Lower leg skin (tissue), 3 donors: ENCODE measurements at regions not wholly inside any gene's neighbourhood (a gene's known extent, or its start where the extent isn't known, plus 50 kb on each side); places are given as distances from the start of the nearest gene placed in this dataset.

Experiments used
- CTCF ChIP-seq, 3 donors: fragments of 450-650 bp; IDR thresholded peaks; one replicate each; pipeline ENCODE4 v1.5.1; 2016; ENCODE audit warnings: antibody characterized with exemption in 3 of 3, mild to moderate bottlenecking in 3 of 3, moderate library complexity in 2 of 3
- POLR2A ChIP-seq, 2 donors: fragments of 450-650 bp; IDR thresholded peaks; one replicate each; pipeline ENCODE4 v1.6.1; 2016 to 2017; ENCODE audit warnings: antibody characterized with exemption in 2 of 2, mild to moderate bottlenecking in 1 of 2, moderate library complexity in 1 of 2

GRCh38 chr6:144347933-144348332 lies 62.8 kb downstream of the UTRN start:
- TF ChIP-seq POLR2A (IDR thresholded peaks at IDR 0.05), result no peak
- TF ChIP-seq CTCF (IDR thresholded peaks at IDR 0.05), result no peak
